ENCODE measurements at regions not wholly inside any gene's neighbourhood (a gene's known extent, or its start where the extent isn't known, plus 50 kb on each side); places are given as distances from the start of the nearest gene placed in this dataset.

- TF ChIP-seq CTCF (IDR thresholded peaks at IDR 0.05; ENCODE audit: low read length) (no peak), EZH2 (optimal IDR thresholded peaks at IDR 0.05; ENCODE audit: low read depth, low read length) (no peak), EZH2phosphoT487 (IDR thresholded peaks at IDR 0.05; ENCODE audit: low read length) (no peak)
These were observed 90.0 kb downstream of the TMEM167A start for GRCh38 chr5:82987188-82987587.

All from MM.1S (cell line).